ENCODE measurements at regions not wholly inside any gene's neighbourhood (a gene's known extent, or its start where the extent isn't known, plus 50 kb on each side); places are given as distances from the start of the nearest gene placed in this dataset.

GRCh38 chr2:64704996-64705395 lies 51.3 kb upstream of the SERTAD2 start:
- TF ChIP-seq EP300 (IDR thresholded peaks at IDR 0.05) (no peak), CTCF (IDR thresholded peaks at IDR 0.05) (no peak), POLR2A (IDR thresholded peaks at IDR 0.05) (no peak)
